PFSK-1 (cell line): ENCODE measurements at regions not wholly inside any gene's neighbourhood (a gene's known extent, or its start where the extent isn't known, plus 50 kb on each side); places are given as distances from the start of the nearest gene placed in this dataset.

Experiments
- FOXP2 ChIP-seq: optimal IDR thresholded peaks from 2 replicates; pipeline ENCODE3; 2011; ENCODE audit warnings: borderline replicate concordance, control low read depth, inconsistent platforms; ENCODE audit not compliant: insufficient read depth; ENCODE audit errors: extremely low read length, extremely low read depth
- POLR2AphosphoS5 ChIP-seq: IDR thresholded peaks from 2 replicates; pipeline ENCODE4 v1.6.1; 2012; ENCODE audit warnings: low read depth, mild to moderate bottlenecking, control low read depth, low read length, moderate library complexity
- REST ChIP-seq, 2 experiments: IDR thresholded peaks; 2 replicates each; pipeline versions ENCODE4 v1.6.1 to v1.8.0; 2011 to 2012; ENCODE audit warnings: low read depth in 2 of 2, low read length in 2 of 2, control low read depth in 1 of 2, inconsistent platforms in 1 of 2, mild to moderate bottlenecking in 1 of 2, moderate library complexity in 1 of 2; ENCODE audit not compliant: insufficient read depth in 1 of 2
- SIN3A ChIP-seq: IDR thresholded peaks from 2 replicates; pipeline ENCODE4 v1.6.1; 2012; ENCODE audit warnings: mild to moderate bottlenecking, low read length, moderate library complexity, borderline replicate concordance; ENCODE audit not compliant: insufficient read depth
- TAF1 ChIP-seq: IDR thresholded peaks from 2 replicates; pipeline ENCODE4 v1.6.1; 2012; ENCODE audit warnings: low read length, control low read depth, borderline replicate concordance; ENCODE audit not compliant: insufficient read depth

GRCh38 chr5:74226716-74227485 is 413.6 kb downstream of the ENC1 start:
- TF ChIP-seq REST (IDR thresholded peaks at IDR 0.05; ENCODE audit: insufficient read depth in 1 of 2, low read depth in 2 of 2, low read length in 2 of 2), result no peak
- no peak for TF ChIP-seq TAF1
- TF ChIP-seq POLR2AphosphoS5, result no peak
- TF ChIP-seq SIN3A, result no peak
- no peak for TF ChIP-seq FOXP2
